Uterus (tissue), 3 donors: ENCODE measurements at regions not wholly inside any gene's neighbourhood (a gene's known extent, or its start where the extent isn't known, plus 50 kb on each side); places are given as distances from the start of the nearest gene placed in this dataset.

ENCODE experiments used
- DNase-seq, 2 donors: peaks; one replicate each; pipeline ENCODE4 v3.0.0-alpha.2; 2019 to 2020
- H3K27ac ChIP-seq, 2 donors: fragments of 200-600 bp; sonication (generic); 1 replicate in 1 of 2; 2 replicates in 1 of 2; pipeline ENCODE4 v1.5.1; 2016 to 2018
- H3K27me3 ChIP-seq, 2 donors: fragments of 200-600 bp; sonication (generic); one replicate each; pipeline ENCODE4 v1.5.1; 2018 to 2019; ENCODE audit warnings: control low read depth in 1 of 2
- H3K36me3 ChIP-seq, 2 donors: fragments of 200-600 bp; sonication (generic); one replicate each; pipeline ENCODE4 v1.5.1; 2019; ENCODE audit warnings: control low read depth in 1 of 2
- H3K4me1 ChIP-seq, 2 donors: fragments of 200-600 bp; sonication (generic); one replicate each; pipeline ENCODE4 v1.5.1; 2018 to 2019; ENCODE audit warnings: control low read depth in 1 of 2
- H3K4me3 ChIP-seq, 2 donors: fragments of 200-600 bp; sonication (generic); 1 replicate in 1 of 2; 2 replicates in 1 of 2; pipeline ENCODE4 v1.5.1; 2018 to 2019; ENCODE audit warnings: mild to moderate bottlenecking in 1 of 2
- H3K9me3 ChIP-seq, 2 donors: fragments of 200-600 bp; sonication (generic); one replicate each; pipeline ENCODE4 v1.5.1; 2019; ENCODE audit warnings: control low read depth in 1 of 2
- POLR2A ChIP-seq, 2 donors: fragments of 450-650 bp; IDR thresholded peaks; one replicate each; pipeline ENCODE4 v1.6.1; 2016; ENCODE audit warnings: antibody characterized with exemption in 2 of 2, mild to moderate bottlenecking in 1 of 2, moderate library complexity in 1 of 2
- intact Hi-C: fragments of 100-400 bp; cut with DNase I; formaldehyde crosslinking; loops from one replicate; pipeline ENCODE4 v1.15.1; 2023; ENCODE audit warnings: low total_unique reads
- TF ChIP-seq, protein P1 (sequence below), 4 experiments: fragments of 200-600 bp in 2 of 4; fragments of 450-650 bp in 2 of 4; sonication (generic) in 2 of 4; IDR thresholded peaks; one replicate each; pipeline ENCODE4 v1.5.1; 2016 to 2019; ENCODE audit warnings: antibody characterized with exemption in 4 of 4, mild to moderate bottlenecking in 2 of 4, moderate library complexity in 1 of 4
- donor health status: DM: yes; HTN: yes; CAD: no.

GRCh38 chr2:13115643-13116042 lies 398.9 kb downstream of the TRIB2 start:
- TF ChIP-seq, protein P1, sequence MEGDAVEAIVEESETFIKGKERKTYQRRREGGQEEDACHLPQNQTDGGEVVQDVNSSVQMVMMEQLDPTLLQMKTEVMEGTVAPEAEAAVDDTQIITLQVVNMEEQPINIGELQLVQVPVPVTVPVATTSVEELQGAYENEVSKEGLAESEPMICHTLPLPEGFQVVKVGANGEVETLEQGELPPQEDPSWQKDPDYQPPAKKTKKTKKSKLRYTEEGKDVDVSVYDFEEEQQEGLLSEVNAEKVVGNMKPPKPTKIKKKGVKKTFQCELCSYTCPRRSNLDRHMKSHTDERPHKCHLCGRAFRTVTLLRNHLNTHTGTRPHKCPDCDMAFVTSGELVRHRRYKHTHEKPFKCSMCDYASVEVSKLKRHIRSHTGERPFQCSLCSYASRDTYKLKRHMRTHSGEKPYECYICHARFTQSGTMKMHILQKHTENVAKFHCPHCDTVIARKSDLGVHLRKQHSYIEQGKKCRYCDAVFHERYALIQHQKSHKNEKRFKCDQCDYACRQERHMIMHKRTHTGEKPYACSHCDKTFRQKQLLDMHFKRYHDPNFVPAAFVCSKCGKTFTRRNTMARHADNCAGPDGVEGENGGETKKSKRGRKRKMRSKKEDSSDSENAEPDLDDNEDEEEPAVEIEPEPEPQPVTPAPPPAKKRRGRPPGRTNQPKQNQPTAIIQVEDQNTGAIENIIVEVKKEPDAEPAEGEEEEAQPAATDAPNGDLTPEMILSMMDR (IDR thresholded peaks at IDR 0.05), result no peak
- no peak for TF ChIP-seq POLR2A (IDR thresholded peaks at IDR 0.05)
- no peaks in the 10 kb centered on the region for H3K27me3 ChIP-seq
- H3K4me3 ChIP-seq, result no peak overlapping the region
- intact Hi-C loops, result no loop called here
- no peak for DNase-seq
- no peaks in the 10 kb centered on the region for H3K36me3 ChIP-seq
- H3K9me3 ChIP-seq, result no peaks in the 10 kb centered on the region
- no peaks in the 10 kb centered on the region for H3K4me1 ChIP-seq
- H3K27ac ChIP-seq, result no peak overlapping the region

- Histone ChIP-seq H3K4me3 (no peak overlapping the region), H3K36me3 (no peaks in the 10 kb centered on the region), H3K4me1 (no peaks in the 10 kb centered on the region), H3K9me3 (no peaks in the 10 kb centered on the region), H3K27ac (no peak overlapping the region), H3K27me3 (no peaks in the 10 kb centered on the region)
- DNase-seq, result no peak
- intact Hi-C loops, result no loop called here
- TF ChIP-seq, protein P1 (IDR thresholded peaks at IDR 0.05), result no peak
- no peak for TF ChIP-seq POLR2A (IDR thresholded peaks at IDR 0.05)
Observed at GRCh38 chr2:13121096-13121495, 404.4 kb downstream of the TRIB2 start.

GRCh38 chr2:13128139-13128538 lies 411.4 kb downstream of the TRIB2 start:
- Histone ChIP-seq H3K9me3 (no peaks in the 10 kb centered on the region), H3K4me1 (no peaks in the 10 kb centered on the region), H3K27ac (no peak overlapping the region), H3K27me3 (no peaks in the 10 kb centered on the region), H3K36me3 (no peaks in the 10 kb centered on the region), H3K4me3 (no peak overlapping the region)
- TF ChIP-seq, protein P1 (IDR thresholded peaks at IDR 0.05), result no peak
- no peak for TF ChIP-seq POLR2A (IDR thresholded peaks at IDR 0.05)
- DNase-seq, result no peak
- intact Hi-C loops, result no loop called here

DNA sequence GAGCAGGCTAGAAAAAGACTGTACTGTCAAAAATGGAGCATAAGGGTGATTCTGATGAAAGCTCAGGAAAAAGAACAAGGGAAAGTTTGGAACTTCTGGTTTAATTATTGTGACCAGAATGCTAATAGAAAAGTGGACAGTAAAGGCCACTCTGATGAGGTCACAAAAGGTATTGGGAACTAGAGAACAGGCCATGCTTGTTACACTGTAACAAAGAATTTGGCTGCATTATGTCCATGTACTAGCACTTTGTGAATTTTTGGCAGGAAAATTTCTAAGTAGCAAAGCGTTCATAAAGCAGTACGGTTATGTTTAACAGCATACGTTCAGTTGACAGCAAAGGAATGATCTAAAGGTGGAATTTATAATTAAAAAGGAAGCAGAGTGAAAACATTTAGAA lies 418.6 kb downstream of the TRIB2 start:
- H3K4me3 ChIP-seq, result no peak overlapping the region
- no peaks in the 10 kb centered on the region for H3K27me3 ChIP-seq
- no peak overlapping the region for H3K27ac ChIP-seq
- H3K4me1 ChIP-seq, result no peaks in the 10 kb centered on the region
- H3K9me3 ChIP-seq, result no peaks in the 10 kb centered on the region
- no peak for DNase-seq
- intact Hi-C loops, result no loop called here
- H3K36me3 ChIP-seq, result no peaks in the 10 kb centered on the region
- no peak for TF ChIP-seq POLR2A (IDR thresholded peaks at IDR 0.05)
- TF ChIP-seq, protein P1 (IDR thresholded peaks at IDR 0.05), result no peak

DNA sequence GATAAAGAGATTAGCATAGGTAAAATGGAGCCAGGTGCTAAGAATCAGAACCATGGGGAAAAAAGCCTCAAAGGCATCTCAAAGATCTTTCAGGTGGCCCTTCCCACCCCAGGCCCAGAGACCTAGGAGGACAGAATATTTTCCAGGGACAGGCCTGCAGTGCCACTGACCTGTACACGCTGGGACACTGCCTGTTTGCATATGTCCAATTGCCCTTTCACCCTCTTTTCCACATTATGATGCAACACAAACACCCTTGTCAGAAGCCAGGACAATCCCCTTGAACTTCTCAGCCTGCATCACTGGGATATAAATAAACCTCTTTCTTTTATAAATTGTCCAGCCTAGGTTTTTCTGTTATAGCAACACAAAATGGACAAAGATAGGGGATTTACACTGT lies 419.1 kb downstream of the TRIB2 start:
- no peaks in the 10 kb centered on the region for H3K27me3 ChIP-seq
- H3K36me3 ChIP-seq, result no peaks in the 10 kb centered on the region
- H3K27ac ChIP-seq, result no peak overlapping the region
- no peaks in the 10 kb centered on the region for H3K9me3 ChIP-seq
- intact Hi-C loops, result no loop called here
- no peak overlapping the region for H3K4me3 ChIP-seq
- TF ChIP-seq POLR2A (IDR thresholded peaks at IDR 0.05), result no peak
- TF ChIP-seq, protein P1 (IDR thresholded peaks at IDR 0.05), result no peak
- H3K4me1 ChIP-seq, result no peaks in the 10 kb centered on the region
- no peak for DNase-seq
